ENCODE measurements at regions not wholly inside any gene's neighbourhood (a gene's known extent, or its start where the extent isn't known, plus 50 kb on each side); places are given as distances from the start of the nearest gene placed in this dataset.

GRCh38 chr15:69664572-69665571 is 212.3 kb downstream of the RPLP1 start:
- TF ChIP-seq REST (IDR thresholded peaks at IDR 0.05; ENCODE audit: low read depth) (no peak), TCF12 (IDR thresholded peaks at IDR 0.05; ENCODE audit: low read depth) (no peak), CREB1 (IDR thresholded peaks at IDR 0.05; ENCODE audit: low read depth) (no peak), TEAD4 (IDR thresholded peaks at IDR 0.05) (no peak), EP300 (IDR thresholded peaks at IDR 0.05; ENCODE audit: borderline replicate concordance) (no peak), ZBTB7A (IDR thresholded peaks at IDR 0.05; ENCODE audit: low read depth) (no peak), TAF1 (IDR thresholded peaks at IDR 0.05; ENCODE audit: low read depth) (no peak), FOXM1 (IDR thresholded peaks at IDR 0.05; ENCODE audit: borderline replicate concordance, low read depth) (no peak), EGR1 (IDR thresholded peaks at IDR 0.05) (no peak), MAX (IDR thresholded peaks at IDR 0.05) (no peak), CEBPB (IDR thresholded peaks at IDR 0.05) (no peak), NFIC (IDR thresholded peaks at IDR 0.05) (no peak), USF1 (IDR thresholded peaks at IDR 0.05) (no peak), YY1 (IDR thresholded peaks at IDR 0.05; ENCODE audit: low read depth) (no peak), RAD21 (IDR thresholded peaks at IDR 0.05; ENCODE audit: low read depth) (no peak)

GRCh38 chr15:69665641-69666111 is 213.1 kb downstream of the RPLP1 start:
- TF ChIP-seq RAD21 (IDR thresholded peaks at IDR 0.05; ENCODE audit: low read depth) = no peak
- TF ChIP-seq MAX (IDR thresholded peaks at IDR 0.05) = no peak

GRCh38 chr15:69666441-69666882 is 213.8 kb downstream of the RPLP1 start:
- TF ChIP-seq RAD21 (IDR thresholded peaks at IDR 0.05; ENCODE audit: low read depth) (no peak), REST (IDR thresholded peaks at IDR 0.05; ENCODE audit: low read depth) (no peak), FOXM1 (IDR thresholded peaks at IDR 0.05; ENCODE audit: borderline replicate concordance, low read depth) (no peak), USF1 (IDR thresholded peaks at IDR 0.05) (no peak), ZBTB7A (IDR thresholded peaks at IDR 0.05; ENCODE audit: low read depth) (no peak), EGR1 (IDR thresholded peaks at IDR 0.05) (no peak), MAX (IDR thresholded peaks at IDR 0.05) (no peak), CREB1 (IDR thresholded peaks at IDR 0.05; ENCODE audit: low read depth) (no peak)

GRCh38 chr15:69666921-69667811 is 214.5 kb downstream of the RPLP1 start:
- TF ChIP-seq USF1 (IDR thresholded peaks at IDR 0.05) (no peak), ZBTB7A (IDR thresholded peaks at IDR 0.05; ENCODE audit: low read depth) (no peak)

All from Ishikawa (cell line).